NCI-H2196 (cell line): ENCODE measurements at regions not wholly inside any gene's neighbourhood (a gene's known extent, or its start where the extent isn't known, plus 50 kb on each side); places are given as distances from the start of the nearest gene placed in this dataset.
"Not testable (repeated sequence)": the region's sequence is repeated elsewhere in the genome, so short reads cannot be mapped to it uniquely, and the experiment has no call there.

Experiments used
- DNase-seq: peaks from one replicate; lab custom pipeline; 2025; ENCODE audit not compliant: unreplicated experiment; lab: John Stamatoyannopoulos, UW

DNA sequence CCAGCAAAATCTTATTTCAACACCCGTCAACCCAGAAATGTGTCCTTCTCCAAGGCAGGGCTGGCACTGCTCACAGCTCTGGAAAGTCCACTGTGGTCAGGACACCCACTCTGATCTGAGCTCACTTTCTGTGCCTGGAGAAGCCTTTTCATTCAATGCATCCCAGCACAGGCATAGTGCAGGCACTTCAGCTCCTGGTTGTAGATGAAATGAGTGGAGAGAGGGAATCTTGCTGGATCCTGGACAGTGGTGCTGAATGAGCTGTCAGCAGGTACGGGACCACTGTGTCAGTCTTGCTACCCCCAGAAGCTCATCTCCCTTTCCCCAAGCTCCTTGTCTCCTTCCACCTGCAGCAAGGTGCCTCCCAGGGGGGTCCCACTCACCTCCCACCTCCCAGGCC, 86.1 kb upstream of the SALL1 start:
- DNase-seq: no peak

DNA sequence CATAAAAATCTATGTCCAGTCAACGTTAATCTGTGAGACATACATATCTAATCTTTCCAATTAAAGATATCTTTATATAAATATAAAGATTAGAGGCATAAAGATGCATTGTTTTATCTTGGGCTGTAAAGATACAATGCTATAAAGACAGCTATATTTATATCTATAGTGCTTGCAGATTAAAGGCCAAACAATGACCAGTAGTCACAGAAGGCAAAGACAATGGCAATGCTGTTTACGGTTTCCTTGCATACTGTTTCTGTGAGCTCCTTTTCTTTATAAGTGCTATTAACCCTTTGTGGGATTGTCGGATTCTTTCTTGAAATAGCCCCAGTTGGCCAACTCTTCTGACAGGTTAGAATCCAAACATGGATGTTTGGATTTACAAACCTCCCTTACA, 85.5 kb upstream of the SALL1 start:
- DNase-seq: no peak

DNA sequence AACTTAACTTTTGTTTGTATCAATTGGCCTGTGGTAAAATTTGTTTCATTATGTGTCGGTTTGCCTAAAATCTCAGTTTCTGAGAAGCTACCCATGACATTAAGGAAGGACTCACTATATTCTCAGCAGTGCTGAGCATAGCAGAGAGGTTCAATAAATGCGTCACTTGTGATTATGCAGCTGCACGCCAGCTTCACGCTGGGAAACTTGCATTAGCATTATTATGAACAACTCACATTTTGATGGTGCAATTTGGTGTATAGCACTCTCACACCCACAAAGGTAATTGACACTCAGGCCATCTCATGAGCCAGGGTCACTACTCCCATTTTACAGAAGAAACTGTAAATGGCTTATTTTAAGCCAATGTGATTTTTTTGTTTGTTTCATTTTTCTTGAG, 80.6 kb upstream of the SALL1 start:
- DNase-seq: no peak

DNA sequence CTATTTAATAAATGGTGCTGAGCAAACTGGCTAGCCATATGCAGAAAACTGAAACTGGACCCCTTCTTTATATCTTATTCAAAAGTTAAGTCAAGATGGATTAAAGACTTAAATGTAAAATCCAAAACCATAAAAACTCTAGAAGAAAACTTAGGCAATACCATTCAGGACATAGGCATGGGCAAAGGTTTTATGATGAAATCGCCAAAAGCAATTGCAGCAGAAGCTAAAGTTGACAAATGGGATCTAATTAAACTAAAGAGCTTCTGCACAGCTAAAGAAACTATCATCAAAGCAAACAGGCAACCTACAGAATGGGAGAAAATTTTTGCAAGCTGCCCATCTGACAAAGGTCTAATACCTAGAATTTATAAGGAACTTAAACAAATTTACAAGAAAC, 79.0 kb upstream of the SALL1 start:
- DNase-seq: not testable (repeated sequence)

DNA sequence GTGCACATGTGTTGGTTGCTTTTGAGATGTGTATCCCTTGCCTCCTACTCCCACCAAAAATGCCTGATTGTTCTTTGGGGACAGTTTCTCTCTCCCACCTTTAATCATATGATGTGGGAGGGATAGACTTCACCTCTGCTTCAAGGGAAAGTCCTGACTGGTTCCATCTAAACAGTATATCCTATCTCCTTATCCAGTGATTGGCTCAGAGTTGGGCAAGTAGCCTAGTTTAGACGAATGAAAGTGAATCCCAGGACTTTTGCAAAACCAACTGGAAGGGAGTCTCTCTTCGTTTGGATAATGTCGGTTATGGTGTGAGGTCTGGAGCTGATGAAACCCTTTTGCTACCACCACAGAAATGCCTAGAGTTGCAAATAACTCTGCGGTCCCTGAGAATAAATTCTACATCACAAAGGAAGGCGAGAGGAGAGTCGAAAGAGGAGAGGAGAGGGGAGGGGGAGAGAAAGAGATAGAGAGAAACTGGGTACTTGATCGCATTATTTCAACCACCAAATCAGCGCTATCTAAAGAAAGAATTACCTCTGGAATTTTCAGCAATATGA, 77.1 kb upstream of the SALL1 start:
- DNase-seq: no peak

DNA sequence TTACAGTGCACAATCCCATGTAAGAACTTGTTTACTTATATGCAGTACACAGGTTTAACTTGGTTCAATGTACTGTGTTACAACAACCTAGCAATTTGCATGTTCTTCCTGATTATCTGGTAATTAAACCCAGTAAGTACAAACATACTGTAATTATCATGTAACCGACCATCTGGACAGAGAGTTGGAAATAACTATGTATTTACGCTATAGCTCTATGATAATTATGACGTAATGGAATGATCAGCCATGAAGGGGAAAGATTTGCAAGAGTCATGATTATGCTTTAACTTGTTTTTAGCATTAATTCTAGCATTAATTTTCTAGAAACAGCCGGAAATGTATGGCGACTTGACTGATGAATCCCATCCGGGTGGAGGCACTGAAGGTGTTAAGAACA, 74.8 kb upstream of the SALL1 start:
- DNase-seq: no peak

DNA sequence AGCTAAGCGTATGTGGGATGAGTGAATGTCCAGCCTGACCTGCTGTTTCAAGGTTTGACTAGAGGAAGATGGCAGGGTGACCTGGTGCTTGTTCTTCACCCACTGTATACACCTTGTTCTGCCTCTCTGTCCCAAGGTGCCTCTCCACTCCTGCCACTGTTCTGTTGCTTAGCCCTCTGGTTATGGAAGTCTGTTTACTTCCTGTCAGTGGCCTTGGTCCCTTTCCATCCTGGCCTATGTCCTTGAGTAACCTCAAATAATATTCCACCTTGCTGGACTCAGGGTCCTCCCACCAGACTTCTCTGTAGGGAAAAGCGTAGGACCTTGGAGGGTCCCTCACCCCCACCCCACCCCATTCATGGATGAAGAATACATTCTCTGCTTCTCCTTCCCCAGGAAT, 73.2 kb upstream of the SALL1 start:
- DNase-seq: no peak

DNA sequence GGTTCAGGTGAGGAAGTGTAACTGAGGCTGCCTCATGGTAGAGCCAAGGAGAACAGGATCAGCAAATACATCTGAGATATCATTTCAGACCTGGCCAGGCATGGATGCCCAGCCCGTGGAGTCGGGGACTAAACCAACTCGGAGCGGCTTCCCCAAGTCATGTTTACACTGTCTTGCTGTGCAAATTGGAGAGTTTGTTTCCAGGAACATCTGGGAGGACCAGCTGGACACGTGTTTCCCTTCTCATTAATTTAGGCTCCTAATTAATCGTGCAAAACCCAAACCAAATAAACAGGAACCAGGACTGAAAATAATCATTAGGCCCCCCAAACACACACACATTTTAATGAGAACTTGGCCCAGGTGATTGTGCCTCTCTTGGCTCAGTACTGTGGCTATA, 70.9 kb upstream of the SALL1 start:
- DNase-seq: no peak

DNA sequence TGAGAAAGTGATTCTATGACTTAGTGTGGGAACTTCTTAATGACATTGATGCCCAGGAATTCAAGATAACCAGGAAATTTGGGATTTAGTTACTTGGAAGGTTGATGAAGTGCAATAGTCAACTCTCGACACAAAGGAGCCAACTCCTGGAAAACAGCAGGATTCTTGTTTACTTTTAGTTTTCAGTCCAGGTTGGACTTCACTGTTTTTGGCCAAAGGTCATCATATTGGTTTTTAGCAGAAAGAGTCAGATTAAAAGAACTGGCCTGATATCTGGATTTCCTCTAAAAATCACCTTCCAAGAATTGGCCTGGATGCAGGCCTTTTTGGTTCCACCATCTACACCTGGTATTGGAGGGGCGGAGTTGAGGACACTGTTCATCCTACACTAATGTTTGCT, 60.1 kb upstream of the SALL1 start:
- no peak for DNase-seq

DNA sequence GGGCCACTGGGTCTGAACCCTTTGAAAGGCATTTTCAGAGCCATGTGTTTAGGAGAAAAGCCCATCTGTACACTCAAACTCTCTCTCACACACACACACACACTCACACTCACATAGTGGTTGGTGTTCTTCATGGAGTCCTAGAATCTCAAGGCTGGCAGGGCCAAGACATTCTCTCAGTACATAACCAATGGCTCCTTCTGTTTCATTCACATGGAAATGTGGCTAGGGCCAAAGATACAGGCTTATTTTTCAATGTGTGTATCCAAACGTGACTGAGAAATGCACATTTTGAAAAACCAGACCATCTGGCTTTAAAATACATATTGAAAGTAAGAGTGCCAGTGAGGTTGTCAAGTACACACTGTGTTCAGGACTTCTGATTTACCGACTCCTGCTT, 59.0 kb upstream of the SALL1 start:
- DNase-seq: no peak

DNA sequence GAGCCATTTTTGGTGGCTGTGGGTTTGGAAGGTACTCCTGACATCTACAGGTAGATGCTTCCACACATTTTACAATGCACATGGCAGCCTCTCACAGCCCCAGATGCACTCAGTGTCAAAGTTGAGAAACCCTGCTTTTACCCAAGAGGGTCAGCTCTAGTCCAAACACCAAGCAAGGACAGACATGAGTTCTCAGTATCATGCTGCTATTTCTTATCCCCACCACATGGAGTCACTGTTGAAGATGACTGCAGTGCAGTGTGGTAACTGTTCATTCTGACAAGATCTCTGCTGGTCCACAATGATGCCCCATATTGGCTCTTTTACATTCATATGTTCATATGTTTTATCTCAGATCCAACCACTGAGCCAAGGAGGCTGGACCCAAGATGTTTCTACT, 50.5 kb upstream of the SALL1 start:
- no peak for DNase-seq
